ENCODE measurements at regions not wholly inside any gene's neighbourhood (a gene's known extent, or its start where the extent isn't known, plus 50 kb on each side); places are given as distances from the start of the nearest gene placed in this dataset.

DNA sequence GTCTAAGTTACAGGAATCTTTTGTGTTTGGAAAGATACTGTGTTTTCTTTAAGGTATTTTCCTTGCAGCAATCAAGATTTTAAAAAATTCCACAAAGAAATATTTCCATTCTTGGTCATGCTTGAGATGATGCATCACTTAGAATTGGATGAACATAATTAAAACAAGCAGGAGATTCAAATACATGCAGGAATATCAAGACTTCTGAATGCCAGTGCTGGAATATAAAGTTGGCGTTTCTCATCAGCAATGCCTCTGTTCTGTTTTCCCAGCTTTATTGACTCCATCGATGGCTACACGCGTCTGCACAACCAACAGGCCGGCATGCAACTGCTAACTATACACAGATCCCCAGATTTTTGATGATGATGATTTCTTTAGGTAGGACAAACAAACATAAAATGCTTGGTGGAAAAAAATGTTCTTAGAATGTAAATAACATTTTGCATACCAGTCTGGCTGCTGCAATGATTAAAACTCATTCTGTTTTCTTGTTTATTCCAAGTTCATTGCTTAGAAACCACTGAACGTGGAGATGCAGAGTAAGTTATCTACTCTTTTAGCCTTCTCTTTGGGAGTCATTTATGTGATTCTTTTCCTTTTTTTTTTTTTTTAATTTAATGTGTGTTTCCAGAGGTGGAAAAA lies 91.3 kb upstream of the FAM171A1 start:
- DNase-seq (ENCODE audit: low spot score): peak; percentile 65

DNA sequence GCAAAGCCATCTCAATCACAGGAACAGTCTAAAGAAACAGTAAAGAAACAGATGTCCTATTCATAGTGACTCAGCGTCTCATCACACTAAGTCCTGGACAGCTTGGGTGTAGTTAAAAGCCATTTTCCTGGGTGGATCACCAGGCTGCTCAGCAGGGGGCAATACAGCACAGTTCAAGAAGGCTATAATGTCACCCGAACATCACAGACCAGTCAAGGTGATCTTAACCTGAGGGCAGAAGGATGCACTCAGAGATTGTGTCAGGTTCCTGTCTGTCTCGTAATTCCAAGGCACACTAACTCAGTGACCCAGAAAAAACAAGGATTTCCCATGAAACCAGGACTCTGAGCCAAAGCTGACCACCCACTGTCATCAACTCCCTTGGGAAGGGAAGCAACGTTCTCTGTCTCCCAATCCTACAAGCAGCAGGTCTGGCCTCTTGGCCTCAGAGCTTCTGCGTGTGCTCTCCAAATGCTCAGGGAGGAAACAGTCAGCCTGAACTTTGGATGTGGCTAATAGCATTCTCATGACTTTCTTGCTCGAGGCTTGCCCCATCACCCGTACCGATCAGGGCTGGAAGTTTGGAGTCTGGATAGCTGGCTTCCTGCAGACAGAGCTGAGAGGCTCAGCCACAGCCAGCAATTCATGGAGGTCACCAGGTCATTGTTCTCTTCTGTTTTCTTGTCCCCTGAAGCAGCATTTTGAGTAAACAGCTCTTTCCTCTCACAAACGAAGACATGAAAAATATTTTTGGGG lies 90.4 kb upstream of the FAM171A1 start:
- DNase-seq (ENCODE audit: low spot score): peak; percentile 85

DNA sequence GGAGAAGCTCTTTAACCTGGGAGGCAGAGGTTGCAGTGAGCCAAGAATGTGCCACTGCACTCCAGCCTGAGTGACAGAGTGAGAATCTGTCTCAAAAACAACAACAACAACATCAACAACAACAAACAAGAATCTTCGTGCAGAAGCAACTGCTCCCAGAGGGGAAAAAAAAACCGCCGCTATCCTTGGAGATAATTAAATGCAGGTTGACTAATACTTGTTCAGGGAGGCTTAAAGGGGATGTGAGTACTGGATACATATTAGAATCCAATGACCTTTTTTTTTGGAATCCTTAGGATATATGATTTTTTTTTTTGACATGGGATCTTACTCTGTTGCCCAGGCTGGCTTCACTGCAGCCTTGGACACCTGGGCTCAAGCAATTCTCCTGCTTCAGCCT lies 89.6 kb upstream of the FAM171A1 start:
- DNase-seq (ENCODE audit: low spot score): peak; percentile 24

DNA sequence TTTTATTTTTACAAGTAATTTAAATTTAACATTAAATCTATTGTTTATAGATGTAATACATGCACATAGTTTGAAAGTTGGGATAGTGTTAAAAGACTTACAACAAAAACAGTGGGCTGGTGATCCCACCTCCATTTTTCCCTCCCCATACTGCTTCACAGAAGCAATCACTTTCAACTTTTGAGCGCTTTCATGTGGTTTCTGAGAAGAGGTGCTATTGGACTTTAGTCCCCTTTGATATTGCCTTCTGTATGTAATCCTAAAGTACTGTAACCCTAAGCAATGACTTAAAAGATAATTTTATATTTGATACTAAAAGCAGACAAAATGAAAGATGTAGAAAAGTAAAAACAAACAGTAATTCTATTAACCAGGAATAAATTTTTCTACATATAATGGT lies 88.1 kb upstream of the FAM171A1 start:
- DNase-seq (ENCODE audit: low spot score): no peak

DNA sequence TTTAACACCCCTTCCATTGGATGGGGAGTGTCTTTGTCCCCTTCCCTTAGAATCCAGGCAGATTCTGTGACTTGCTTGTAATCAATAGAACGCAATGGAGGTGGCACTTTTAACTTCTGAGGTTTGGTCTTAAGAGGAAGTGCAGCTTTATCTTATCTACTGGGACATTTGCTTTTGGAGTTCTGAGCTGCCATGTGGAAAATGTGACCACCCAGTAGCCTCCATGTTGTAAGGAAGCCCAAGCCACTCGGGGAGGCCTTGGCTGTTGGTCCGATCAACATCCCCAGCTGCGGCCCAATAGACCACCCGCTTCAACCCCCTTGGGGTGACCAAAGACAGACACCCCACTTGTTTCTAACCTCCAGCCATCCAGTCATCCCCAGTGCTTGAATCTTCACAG lies 86.3 kb upstream of the FAM171A1 start:
- DNase-seq (ENCODE audit: low spot score): no peak

DNA sequence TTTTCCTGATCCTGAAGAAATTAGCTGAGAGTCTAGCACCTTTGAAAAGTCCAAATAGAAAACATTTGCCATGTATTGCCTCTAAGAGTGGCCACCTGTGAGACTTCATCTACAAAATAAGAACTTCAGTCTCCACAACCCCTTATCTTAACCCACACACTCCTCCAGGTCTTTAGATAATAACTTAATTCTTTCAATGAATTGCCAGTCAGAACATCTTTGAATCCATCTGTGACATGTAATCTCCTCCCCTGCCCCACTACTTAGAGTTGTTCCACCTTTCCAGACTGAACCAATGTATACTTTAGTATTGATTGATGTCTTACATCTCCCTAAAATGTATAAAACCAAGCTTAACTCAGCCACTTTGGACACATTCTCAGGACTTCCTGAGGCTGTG lies 84.4 kb upstream of the FAM171A1 start:
- no peak for DNase-seq (ENCODE audit: low spot score)

DNA sequence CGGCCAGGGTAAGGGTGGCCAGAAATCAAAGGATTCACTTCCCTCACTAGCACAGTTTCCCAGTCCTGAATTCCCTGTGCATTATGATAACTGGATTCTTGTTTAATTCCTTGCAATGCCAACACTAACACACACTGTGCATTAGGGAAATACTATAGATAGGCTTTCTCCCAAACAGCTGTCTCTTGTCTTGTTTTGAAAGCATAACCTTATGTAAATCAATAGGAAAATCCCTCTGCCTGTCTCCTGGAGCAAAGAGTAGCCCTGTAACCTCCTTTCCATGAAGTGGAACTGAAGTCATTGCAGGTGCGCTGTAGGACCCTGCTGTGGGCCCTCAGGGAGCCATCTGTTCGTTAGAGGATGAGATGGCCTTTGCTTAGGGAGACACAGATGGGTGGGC lies 82.8 kb upstream of the FAM171A1 start:
- no peak for DNase-seq (ENCODE audit: low spot score)

DNA sequence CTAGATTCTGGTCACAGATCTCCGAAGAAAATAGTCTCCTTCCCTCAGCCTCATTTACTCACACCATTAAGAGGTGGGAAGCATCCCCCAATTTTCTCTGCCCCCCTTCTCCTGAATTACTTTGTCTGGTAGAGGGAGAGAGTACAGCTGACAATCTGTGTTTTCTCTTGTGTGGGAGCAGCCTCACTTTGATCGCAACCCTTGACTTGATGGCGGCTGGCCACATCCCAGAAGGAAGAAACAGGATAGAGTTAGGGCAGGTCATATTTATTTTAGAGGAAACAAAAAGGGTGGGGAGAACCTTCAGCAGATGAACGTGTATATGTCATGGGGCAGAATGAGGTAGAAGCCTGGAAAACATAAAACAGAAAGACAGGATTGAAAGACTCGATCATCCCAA lies 82.4 kb upstream of the FAM171A1 start:
- no peak for DNase-seq (ENCODE audit: low spot score)

DNA sequence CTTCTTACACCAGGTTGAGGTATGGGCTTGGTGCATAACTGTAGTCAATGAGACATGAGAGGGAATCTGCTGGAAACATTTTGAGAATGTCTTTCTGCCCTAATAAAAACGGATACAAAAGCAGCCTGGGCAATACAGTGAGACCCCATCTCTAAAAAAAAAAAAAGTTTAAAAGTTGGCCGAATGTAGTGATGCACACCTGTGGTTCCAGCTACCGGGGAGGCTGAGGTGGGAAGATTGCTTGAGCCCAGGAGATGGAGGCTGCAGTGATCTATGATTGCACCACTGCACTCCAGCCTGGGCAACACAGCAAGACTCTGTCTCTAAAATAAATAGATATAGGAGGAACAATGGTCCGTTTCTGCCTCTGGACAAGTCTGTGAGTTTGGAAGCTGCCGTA lies 81.5 kb upstream of the FAM171A1 start:
- no peak for DNase-seq (ENCODE audit: low spot score)

DNA sequence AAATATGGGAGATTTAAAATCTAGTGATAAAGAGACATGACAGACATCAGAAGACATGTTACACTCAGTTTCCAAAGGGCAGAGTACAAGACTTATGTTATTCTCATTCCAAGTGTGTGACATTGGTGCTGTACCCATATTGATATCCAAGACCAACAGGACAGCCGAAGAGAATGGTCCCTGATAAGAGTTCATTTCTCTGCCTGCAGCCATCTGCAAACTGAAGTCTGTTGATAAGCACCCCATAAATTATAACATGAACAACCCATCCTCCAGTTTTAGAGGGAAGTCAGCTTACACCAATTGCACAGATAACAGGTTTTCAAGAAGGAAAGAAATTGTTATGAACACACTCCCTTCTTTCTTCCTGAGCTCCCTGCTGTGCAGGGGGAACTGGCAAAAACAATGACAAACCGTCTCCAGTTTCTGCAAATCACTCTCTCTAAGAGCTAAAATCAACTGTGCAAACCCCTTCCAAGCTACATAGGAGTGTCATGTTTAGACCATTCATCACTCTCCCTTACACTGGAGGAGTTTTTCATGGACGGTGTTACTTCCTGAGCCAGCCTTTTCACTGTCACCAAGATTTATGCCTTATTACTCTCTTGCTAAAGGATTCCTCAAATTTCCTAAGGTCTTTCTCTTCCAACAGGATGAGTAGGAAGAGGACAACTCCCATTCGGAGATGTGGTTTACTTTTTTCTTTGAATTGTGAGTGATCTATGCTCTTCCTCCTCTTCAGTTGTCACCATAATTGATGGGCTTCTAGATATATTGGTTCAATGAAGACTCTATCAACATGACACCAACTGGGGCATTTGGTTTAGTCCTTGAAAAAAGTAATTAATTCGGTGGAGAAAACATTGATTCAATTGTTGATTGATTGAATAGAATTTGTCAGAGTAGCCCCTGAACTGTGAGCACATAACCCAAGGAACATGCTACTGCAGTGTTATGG lies 80.3 kb upstream of the FAM171A1 start:
- no peak for DNase-seq (ENCODE audit: low spot score)

DNA sequence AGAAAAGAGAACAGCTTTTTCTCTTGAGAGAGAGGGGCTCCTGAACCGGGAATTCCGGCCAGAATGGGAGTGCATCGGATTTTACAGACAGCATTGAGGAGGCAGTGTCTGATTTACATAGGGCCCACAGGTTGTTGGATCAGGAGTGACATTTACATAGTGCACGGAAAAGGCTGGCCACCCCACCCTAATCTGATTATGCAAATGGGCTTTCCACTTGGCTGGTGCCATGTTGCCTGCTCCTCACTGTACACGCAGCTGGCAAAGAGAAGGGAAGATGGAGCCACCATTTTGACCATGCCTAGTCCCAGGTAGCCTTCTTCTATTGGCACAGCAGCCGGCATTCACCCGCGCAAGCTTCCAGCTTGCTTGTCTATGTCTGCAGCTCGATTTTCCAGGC lies 77.5 kb upstream of the FAM171A1 start:
- DNase-seq (ENCODE audit: low spot score): no peak

DNA sequence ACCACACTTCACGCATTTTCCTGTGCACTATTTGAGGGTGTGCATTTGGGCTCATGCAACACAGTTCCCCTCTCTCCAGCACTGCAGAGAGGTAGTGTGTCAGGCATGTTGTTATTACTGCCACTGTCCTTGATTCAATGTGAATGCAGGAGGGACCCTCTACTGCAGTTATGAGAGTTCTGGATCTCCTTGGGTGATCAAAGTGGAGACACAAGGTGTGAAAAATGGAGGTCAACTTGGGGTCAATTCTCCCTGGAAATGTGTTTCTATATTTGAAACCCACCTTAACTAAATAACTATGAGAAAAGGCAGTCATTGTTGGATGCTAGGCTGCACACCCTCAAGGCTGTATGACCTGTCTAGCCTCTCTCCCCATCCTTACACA lies 73.9 kb upstream of the FAM171A1 start:
- DNase-seq (ENCODE audit: low spot score): no peak

DNA sequence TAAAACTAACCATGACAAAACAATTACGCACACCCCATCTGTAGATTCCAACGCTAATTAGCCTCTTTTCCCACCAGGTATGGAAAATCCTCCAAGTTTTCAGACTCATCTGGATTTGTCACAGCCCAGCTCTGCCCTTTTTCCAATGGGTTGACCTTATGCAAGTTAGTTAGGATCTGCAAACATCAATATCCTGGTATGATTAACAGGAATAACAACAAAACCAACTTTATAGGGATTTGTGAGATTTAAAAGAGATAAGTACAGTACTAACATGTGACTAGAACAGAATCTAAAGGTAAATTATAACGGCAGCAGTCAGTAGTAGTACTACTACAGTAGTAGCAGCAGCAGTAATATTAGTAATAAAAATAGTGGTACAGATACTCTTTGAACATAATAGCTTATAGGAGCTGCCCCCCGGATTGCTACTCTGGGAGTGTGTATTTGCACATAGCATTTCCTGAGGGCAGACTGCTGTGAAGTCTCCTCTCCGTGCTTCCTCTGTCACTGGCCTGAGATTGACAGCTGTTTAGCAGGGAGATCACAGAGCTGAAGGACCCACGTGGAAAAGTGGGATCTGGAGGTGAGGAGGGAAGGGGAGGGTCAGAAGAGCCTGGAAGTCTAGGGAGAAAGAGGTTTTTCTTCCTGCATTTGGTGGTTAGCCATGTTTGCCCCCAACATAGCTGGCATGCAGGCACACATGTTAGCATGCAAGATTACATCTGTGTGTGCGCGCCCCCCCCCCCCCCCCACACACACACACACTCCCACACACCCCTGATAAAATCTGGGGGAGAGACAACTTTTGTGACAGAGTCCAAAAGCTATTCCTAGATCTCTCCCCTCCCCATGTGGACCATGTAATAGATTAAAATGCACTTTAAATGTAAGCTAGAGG lies 73.3 kb upstream of the FAM171A1 start:
- DNase-seq (ENCODE audit: low spot score): no peak

DNA sequence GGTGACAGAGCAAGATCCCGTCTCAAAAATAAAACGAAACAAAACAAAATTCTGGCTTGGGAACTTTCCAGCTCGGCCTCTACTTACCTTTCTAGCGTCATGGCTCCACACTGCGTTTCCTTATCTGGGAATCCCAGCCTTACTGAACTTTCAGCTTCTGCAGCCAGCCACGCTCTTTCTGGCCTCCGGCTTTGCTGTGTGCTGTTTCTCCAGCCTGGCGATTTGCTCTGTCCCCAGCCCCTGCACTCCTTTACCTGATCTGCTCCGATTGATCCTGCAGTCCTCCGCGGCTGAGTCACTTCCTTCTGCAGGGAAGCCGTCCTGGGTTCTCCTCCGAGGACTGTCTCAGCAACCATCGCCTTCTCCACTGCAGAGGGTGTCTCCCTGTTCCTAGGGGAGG lies 71.0 kb upstream of the FAM171A1 start:
- no peak for DNase-seq (ENCODE audit: low spot score)

DNA sequence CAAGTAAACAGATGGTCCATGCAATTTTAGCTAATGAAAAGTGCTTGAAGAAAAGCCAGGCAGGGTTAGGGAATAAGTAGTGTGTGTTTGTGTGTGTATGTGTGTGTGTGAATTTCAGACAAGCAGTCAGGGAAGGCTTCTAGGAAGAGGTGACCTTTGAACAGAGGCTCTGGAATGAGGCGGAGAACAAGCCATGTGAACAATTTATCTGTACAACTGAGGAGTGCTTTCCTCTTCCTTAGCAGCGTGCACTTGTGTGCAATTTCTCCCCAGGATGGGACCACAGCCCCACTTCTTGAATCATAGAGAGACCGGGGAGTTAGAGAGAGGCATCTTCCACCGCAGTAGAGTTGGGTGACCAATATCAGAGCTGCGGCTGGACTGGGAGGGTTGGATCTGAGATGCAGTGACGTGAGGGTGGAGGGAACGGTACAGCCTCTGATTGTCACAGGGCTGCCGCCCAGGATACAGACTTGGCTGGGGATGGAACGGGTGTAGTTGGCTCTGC lies 69.2 kb upstream of the FAM171A1 start:
- no peak for DNase-seq (ENCODE audit: low spot score)

DNA sequence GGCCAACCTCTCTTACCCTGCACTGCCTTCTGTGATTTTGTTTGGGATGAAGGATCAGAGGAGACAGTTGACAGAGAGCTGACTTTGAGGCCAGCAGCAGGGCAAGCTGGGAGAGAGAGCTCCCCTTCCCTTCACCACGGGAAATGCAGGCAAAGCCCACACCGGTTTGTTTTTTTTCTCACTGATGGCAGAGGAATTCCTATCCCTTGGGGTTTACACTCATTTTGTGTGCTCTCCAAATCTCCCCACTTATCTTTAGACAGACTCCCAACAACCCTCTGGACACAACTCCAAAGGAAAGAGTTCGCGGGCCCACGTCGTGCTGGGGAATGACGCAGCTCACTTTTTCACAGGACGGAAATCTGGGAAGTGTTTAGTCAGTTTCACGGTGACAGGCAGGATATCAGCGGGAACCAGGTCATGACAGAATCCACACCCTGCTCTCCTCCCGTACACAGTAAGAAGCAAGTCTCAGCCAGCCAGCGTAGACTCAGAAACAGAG lies 68.3 kb upstream of the FAM171A1 start:
- DNase-seq (ENCODE audit: low spot score): peak; percentile 63

DNA sequence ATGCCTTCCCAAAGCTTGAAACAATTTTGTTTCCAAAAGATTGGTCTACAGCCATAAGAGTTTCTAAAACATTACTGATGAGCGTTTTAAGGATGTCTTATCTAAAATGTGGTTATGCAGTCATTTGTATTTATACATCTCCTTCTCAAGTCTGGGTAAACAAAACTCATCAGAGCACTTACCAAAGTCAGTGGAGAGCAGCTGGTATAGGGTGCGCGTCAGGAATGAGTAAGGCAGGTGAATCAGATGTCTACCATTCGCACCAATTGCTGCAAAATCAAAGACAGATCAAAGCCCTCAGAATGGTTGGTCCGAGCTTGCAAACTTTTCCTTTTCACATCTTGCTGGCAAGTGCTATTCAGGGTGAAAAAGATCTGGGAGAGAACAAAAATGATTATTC lies 65.6 kb upstream of the FAM171A1 start:
- no peak for DNase-seq (ENCODE audit: low spot score)

DNA sequence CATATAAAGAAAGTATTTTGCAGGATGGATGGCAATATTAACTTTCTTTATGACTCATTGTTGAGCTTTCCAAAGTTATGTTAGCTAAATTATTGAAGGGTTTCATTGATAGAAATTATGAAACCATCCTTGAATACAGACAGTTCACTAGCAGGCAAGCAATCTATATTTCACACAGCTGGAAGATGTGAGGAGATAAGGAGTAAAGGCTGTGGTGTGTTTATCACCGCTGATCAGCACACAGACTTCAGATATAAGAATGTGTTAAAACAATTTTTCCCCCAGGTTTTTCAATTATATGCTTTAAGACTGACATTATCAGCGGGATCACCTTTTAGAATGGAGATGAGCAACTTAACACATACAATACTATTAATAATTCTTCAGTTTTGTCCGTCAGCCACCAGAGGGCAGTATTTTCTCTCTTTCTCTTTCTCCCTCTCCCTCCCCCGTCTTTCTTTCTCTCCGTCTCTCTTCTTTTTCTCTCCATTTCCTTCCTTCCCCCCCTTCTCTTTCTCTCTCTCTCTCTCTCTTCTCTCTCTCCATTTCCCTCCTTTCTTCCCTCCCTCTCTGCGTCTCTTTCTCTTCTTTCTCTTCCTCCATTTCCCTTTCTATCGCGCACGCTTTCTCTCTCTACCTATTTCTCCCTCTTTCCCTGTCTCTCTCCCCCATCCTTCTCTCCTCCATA lies 62.9 kb upstream of the FAM171A1 start:
- DNase-seq (ENCODE audit: low spot score): peak; percentile 49

DNA sequence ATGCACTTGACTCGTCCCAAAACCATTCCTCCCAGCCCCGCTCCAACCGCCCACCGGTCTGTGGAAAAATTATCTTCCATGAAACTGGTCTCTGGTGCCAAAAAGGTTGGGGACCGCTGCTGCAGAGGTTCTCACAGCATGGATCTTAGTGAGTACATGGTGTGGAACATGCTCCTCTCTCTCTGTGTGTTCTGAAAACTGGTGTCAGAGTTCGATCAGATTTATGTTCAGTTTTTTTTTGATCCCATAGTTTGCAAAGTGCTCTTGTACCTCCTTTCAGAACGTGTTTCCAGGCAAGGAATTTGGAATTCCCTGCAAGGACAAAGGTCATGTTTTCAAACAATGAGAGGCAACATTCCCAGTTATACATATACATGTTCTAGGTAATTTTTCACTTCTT lies 61.2 kb upstream of the FAM171A1 start:
- DNase-seq (ENCODE audit: low spot score): no peak

DNA sequence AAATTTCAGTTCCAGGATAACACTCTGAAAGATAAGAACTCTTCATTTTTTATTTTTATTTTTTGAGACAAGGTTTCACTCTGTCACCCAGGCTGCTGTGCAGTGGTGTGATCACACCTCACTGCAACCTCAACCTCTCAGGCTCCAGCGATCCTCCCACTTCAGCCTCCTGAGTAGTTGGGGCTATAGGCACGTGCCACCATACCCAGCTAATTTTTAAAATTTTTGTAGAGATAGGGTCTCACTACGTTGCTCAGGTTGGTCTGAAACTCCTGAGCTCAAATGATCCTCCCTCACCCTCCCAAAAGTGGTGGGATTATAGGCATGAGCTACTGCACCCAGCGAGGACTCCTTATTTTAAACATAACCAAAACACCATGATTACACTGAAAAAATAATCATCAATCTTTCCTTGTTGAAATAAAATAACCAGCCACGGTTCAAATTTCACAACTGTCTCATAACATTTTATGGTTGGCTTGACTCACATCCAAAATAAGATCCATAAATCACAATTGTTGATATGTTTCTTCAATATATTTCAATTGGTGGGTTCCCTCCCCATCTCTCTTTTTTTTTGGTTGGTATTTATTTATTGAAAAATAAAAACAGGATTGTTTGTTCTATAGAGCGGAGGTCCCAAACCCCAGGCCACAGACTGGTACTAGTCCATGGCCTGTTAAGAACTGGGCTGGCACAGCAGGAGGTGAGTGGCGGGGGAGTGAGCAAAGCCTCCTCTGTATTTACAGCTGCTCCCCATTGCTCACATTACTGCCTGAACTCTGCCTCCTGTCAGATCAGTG lies 60.1 kb upstream of the FAM171A1 start:
- DNase-seq (ENCODE audit: low spot score): no peak
